HG02623 (cell line): ENCODE measurements at regions not wholly inside any gene's neighbourhood (a gene's known extent, or its start where the extent isn't known, plus 50 kb on each side); places are given as distances from the start of the nearest gene placed in this dataset.
"Not testable (repeated sequence)": the region's sequence is repeated elsewhere in the genome, so short reads cannot be mapped to it uniquely, and the experiment has no call there.

Experiments used
- ATAC-seq: cut with Tn5 transposase; IDR thresholded peaks from one replicate; pipeline ENCODE4 v1.9.1; 2021; ENCODE audit warnings: moderate library complexity; ENCODE audit not compliant: unreplicated experiment

- no peak for ATAC-seq
These were observed 63.8 kb upstream of the ABHD2 start for GRCh38 chr15:89024418-89024817.

DNA sequence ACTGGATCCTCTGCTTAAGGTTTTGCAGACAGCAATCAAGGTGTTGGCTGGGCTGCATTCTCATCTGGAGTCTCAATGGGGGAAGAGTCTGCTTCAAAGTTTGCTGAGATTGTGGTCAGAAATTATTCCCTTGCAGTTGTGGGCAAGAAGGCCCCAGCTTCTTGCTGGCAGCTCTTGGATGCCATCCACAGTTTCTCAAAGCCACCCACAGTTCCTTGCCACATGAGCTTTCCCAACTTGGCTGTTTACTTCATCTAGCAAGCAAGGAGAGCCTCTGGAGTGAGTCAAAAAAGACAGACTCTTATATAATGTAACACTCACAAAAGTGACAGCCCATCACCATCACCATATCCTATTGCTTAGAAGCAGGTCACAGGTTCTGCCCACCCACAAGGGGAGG lies 62.1 kb upstream of the ABHD2 start:
- ATAC-seq: no peak

GRCh38 chr15:89028036-89028435 lies 60.2 kb upstream of the ABHD2 start:
- ATAC-seq: no peak

- no peak for ATAC-seq
These were observed 57.9 kb upstream of the ABHD2 start for GRCh38 chr15:89030311-89030710.

DNA sequence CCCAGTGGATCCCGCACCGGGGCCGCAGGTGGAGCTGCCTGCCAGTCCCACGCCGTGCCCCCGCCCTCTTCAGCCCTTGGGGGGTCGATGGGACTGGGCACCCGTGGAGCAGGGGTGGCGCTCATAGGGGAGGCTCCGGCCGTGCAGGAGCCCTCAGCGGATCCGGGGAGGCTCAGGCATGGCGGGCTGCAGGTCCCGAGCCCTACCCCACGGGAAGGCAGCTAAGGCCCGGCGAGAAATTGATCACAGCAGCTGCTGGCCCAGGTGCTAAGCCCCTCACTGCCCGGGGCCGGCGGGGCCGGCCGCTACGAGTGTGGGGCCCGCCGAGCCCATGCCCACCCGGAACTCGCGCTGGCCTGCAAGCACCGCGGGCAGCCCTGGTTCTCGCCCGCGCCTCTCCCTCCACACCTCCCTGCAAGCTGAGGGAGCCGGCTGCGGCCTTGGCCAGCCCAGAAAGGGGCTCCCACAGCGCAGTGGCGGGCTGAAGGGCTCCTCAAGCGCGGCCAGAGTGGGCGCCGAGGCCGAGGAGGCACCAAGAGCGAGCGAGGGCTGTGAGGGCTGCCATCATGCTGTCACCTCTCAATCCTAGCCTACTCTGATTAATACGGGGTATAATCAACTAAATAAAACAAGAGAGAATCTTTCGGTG lies 56.5 kb upstream of the ABHD2 start:
- not testable (repeated sequence) for ATAC-seq

DNA sequence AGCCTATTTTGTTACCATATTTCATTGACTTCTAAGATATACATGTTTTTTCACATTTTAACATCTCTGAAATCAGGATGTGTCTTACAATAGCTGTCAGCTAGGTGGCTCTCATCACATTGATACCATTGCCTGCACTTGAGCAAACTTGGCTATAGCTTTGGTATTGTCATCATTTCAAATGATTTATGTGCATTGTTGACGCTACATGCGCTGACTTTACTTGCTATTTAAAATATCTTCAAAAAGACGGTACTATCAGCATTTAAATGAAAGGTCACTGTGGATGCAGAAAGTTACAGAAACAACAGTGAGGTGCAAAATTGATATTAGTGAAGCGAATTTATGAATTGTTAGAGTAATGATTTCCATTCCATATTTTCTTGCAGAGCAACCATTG lies 54.0 kb upstream of the ABHD2 start:
- ATAC-seq: no peak

- ATAC-seq: no peak
These were observed 53.1 kb upstream of the ABHD2 start for GRCh38 chr15:89035150-89035549.

GRCh38 chr15:89035658-89036057 lies 52.6 kb upstream of the ABHD2 start:
- ATAC-seq: no peak

GRCh38 chr15:89038146-89038545 lies 50.1 kb upstream of the ABHD2 start:
- no peak for ATAC-seq
